ENCODE measurements at regions not wholly inside any gene's neighbourhood (a gene's known extent, or its start where the extent isn't known, plus 50 kb on each side); places are given as distances from the start of the nearest gene placed in this dataset.
"Not testable (repeated sequence)": the region's sequence is repeated elsewhere in the genome, so short reads cannot be mapped to it uniquely, and the experiment has no call there.

GRCh38 chr5:165031371-165031770 lies 1526.0 kb downstream of the MAT2B start:
- DNase-seq = no peak

GRCh38 chr5:165035520-165035919 lies 1530.1 kb downstream of the MAT2B start:
- no peak for DNase-seq

GRCh38 chr5:165039748-165040147 lies 1534.3 kb downstream of the MAT2B start:
- DNase-seq = no peak

- not testable (repeated sequence) for DNase-seq
Observed at GRCh38 chr5:165045941-165046340, 1540.5 kb downstream of the MAT2B start.

GRCh38 chr5:165055476-165055875 lies 1550.1 kb downstream of the MAT2B start:
- no peak for DNase-seq

GRCh38 chr5:165057145-165057544 lies 1551.7 kb downstream of the MAT2B start:
- no peak for DNase-seq

- DNase-seq = no peak
Observed at GRCh38 chr5:165066751-165067385, 1561.4 kb downstream of the MAT2B start.

GRCh38 chr5:165076686-165077085 lies 1571.3 kb downstream of the MAT2B start:
- no peak for DNase-seq

- no peak for DNase-seq
Observed at GRCh38 chr5:165079389-165079788, 1574.0 kb downstream of the MAT2B start.

GRCh38 chr5:165083394-165083793 lies 1578.0 kb downstream of the MAT2B start:
- no peak for DNase-seq

GRCh38 chr5:165086465-165086864 lies 1581.0 kb downstream of the MAT2B start:
- DNase-seq = no peak

GRCh38 chr5:165094782-165095181 lies 1589.4 kb downstream of the MAT2B start:
- DNase-seq = no peak

GRCh38 chr5:165101709-165102108 lies 1596.3 kb downstream of the MAT2B start:
- no peak for DNase-seq

GRCh38 chr5:165104611-165105010 lies 1599.2 kb downstream of the MAT2B start:
- DNase-seq = no peak

- no peak for DNase-seq
Observed at GRCh38 chr5:165108809-165109208, 1603.4 kb downstream of the MAT2B start.

GRCh38 chr5:165119175-165119574 lies 1613.8 kb downstream of the MAT2B start:
- no peak for DNase-seq

GRCh38 chr5:165126598-165126997 lies 1621.2 kb downstream of the MAT2B start:
- DNase-seq = no peak

GRCh38 chr5:165127941-165128340 lies 1622.5 kb downstream of the MAT2B start:
- no peak for DNase-seq

- DNase-seq = no peak
Observed at GRCh38 chr5:165130656-165131055, 1625.2 kb downstream of the MAT2B start.

GRCh38 chr5:165134155-165134554 lies 1628.7 kb downstream of the MAT2B start:
- no peak for DNase-seq

GRCh38 chr5:165135565-165135964 lies 1630.1 kb downstream of the MAT2B start:
- DNase-seq = no peak

GRCh38 chr5:165137701-165138100 lies 1632.3 kb downstream of the MAT2B start:
- no peak for DNase-seq

- DNase-seq = no peak
Observed at GRCh38 chr5:165138236-165138635, 1632.8 kb downstream of the MAT2B start.

GRCh38 chr5:165139262-165139661 lies 1633.8 kb downstream of the MAT2B start:
- no peak for DNase-seq

GRCh38 chr5:165139721-165140120 lies 1634.3 kb downstream of the MAT2B start:
- no peak for DNase-seq

Data from activated gamma-delta T cell treated with Interleukin-2 at 50 U/mL for 16 hours (primary cell).